Osteocyte (in vitro differentiated cells): ENCODE measurements at regions not wholly inside any gene's neighbourhood (a gene's known extent, or its start where the extent isn't known, plus 50 kb on each side); places are given as distances from the start of the nearest gene placed in this dataset.

Experiments used
- DNase-seq: peaks from one replicate; pipeline ENCODE4 v3.0.0; 2021; ENCODE audit warnings: mixed read lengths; ENCODE audit not compliant: unreplicated experiment; ENCODE audit errors: extremely low spot score
- H3K27ac Mint-ChIP-seq: one replicate; pipeline ENCODE4 v1.8.0; 2021; ENCODE audit warnings: mild to moderate bottlenecking, mixed read lengths; ENCODE audit not compliant: unreplicated experiment
- H3K27me3 Mint-ChIP-seq: one replicate; pipeline ENCODE4 v1.8.0; 2021; ENCODE audit warnings: mixed read lengths; ENCODE audit not compliant: unreplicated experiment
- H3K36me3 Mint-ChIP-seq: one replicate; pipeline ENCODE4 v1.8.0; 2021; ENCODE audit warnings: mixed read lengths; ENCODE audit not compliant: unreplicated experiment
- H3K4me1 Mint-ChIP-seq: one replicate; pipeline ENCODE4 v1.8.0; 2021; ENCODE audit warnings: mixed read lengths; ENCODE audit not compliant: unreplicated experiment
- H3K4me3 Mint-ChIP-seq: one replicate; pipeline ENCODE4 v1.8.0; 2021; ENCODE audit warnings: mild to moderate bottlenecking, moderate library complexity, mixed read lengths; ENCODE audit not compliant: unreplicated experiment
- H3K9me3 Mint-ChIP-seq: one replicate; pipeline ENCODE4 v1.8.0; 2021; ENCODE audit warnings: mixed read lengths; ENCODE audit not compliant: unreplicated experiment
- TF ChIP-seq, protein P1 (sequence below): fragments of 200-600 bp; sonication (generic); IDR thresholded peaks from 2 replicates; pipeline ENCODE4 v1.5.0; 2021; ENCODE audit warnings: antibody characterized with exemption, mild to moderate bottlenecking, moderate library complexity

DNA sequence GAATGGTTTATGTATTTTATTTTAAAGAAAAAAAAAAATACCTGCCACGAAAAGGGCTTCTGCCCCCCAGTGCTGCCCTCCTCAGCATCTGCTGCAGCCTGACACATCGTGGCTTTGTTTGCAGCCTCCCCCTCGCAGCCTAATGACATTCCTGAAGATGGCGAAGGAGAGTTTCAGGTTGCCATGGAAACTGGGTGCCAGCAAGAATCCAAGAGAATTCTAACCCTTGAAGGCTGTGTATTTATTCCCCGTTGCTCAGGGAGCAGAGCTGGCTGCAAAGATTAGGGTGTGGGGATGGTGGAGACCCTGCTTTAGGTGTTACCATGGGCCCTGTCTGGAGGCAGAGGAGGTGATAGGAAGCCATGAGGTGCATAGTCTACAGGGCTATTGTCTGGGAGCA, 126.6 kb downstream of the NSG2 start:
- Mint-ChIP-seq H3K4me3 (no peak overlapping the region), H3K9me3 (no peaks in the 10 kb centered on the region), H3K27me3 (no peaks in the 10 kb centered on the region), H3K27ac (no peak overlapping the region), H3K4me1 (no peaks in the 10 kb centered on the region), H3K36me3 (no peaks in the 10 kb centered on the region)
- TF ChIP-seq, protein P1, sequence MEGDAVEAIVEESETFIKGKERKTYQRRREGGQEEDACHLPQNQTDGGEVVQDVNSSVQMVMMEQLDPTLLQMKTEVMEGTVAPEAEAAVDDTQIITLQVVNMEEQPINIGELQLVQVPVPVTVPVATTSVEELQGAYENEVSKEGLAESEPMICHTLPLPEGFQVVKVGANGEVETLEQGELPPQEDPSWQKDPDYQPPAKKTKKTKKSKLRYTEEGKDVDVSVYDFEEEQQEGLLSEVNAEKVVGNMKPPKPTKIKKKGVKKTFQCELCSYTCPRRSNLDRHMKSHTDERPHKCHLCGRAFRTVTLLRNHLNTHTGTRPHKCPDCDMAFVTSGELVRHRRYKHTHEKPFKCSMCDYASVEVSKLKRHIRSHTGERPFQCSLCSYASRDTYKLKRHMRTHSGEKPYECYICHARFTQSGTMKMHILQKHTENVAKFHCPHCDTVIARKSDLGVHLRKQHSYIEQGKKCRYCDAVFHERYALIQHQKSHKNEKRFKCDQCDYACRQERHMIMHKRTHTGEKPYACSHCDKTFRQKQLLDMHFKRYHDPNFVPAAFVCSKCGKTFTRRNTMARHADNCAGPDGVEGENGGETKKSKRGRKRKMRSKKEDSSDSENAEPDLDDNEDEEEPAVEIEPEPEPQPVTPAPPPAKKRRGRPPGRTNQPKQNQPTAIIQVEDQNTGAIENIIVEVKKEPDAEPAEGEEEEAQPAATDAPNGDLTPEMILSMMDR = no peak
- DNase-seq = no peak

DNA sequence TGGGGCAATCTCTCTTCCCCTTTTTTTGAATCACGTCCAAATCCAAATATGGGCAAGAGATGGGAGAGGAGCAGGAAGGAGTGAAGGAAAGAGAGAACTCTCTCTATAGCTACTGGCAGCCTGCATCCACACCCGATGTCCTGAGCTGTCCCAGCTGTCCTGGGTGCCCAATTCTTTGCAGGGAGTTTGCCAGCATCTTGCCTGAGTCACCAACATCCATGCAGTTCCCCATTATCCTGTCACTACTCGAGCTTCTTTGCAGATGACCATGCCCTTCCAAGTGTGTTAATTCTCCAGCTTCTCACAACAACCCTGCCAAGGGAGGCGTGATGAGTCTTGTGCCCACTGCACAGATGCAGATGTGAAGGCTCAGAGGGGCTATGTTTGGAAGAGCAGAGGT, 127.1 kb downstream of the NSG2 start:
- DNase-seq = no peak
- TF ChIP-seq, protein P1 = no peak
- H3K36me3 Mint-ChIP-seq = no peaks in the 10 kb centered on the region
- no peaks in the 10 kb centered on the region for H3K4me1 Mint-ChIP-seq
- no peak overlapping the region for H3K4me3 Mint-ChIP-seq
- H3K27me3 Mint-ChIP-seq = no peaks in the 10 kb centered on the region
- no peaks in the 10 kb centered on the region for H3K9me3 Mint-ChIP-seq
- H3K27ac Mint-ChIP-seq = no peak overlapping the region

DNA sequence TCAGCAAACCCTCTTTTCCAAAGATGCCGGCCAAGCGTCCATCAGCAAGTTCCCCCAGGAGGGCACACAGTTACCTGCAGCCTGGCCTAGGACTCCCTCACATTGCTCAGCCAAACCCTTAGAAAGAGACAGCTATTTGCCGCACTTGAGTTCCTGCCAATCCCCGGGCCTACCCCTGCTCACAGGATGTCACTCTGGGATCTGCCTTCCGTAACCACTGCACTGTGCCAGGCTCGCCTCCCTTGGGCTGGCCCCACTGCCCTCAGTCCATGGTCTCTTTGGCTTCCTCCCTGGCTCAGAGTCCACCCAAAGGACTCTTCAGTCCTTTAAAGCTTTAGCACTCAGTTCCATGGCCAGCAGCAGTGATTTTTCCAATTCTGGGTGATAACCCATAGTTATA, 128.3 kb downstream of the NSG2 start:
- Mint-ChIP-seq H3K9me3 (no peaks in the 10 kb centered on the region), H3K27me3 (no peaks in the 10 kb centered on the region), H3K4me3 (no peak overlapping the region), H3K4me1 (no peaks in the 10 kb centered on the region), H3K36me3 (no peaks in the 10 kb centered on the region), H3K27ac (no peak overlapping the region)
- TF ChIP-seq, protein P1 = no peak
- DNase-seq = no peak

DNA sequence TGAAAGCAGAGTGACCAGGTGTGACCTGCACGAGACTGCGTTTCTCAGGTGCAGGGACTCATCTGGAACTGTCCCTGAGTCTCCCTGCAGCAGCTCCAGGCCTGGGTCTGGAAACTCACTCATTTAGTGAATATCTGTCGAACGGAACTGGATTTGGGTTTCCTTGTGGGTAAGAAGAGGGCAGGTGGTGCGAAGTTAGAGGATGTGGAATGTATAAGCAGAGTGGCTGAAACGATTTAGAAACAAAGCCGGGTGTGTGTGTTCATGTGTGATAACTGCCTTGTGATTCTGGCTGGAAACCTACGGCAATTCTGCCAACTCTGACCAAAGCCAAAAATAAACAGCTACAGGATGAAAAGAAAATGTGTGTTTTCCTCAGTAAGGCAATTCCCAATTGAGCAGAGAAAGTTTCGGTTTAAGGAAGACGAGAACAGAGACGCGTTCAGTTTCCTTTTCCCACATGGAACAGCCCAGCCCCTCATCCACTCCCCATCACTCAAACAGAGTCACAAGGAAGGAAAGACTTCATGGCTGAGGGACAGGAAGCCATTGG, 130.3 kb downstream of the NSG2 start:
- DNase-seq = peak; percentile 19
- Mint-ChIP-seq H3K27ac (no peak overlapping the region), H3K9me3 (no peaks in the 10 kb centered on the region)

DNA sequence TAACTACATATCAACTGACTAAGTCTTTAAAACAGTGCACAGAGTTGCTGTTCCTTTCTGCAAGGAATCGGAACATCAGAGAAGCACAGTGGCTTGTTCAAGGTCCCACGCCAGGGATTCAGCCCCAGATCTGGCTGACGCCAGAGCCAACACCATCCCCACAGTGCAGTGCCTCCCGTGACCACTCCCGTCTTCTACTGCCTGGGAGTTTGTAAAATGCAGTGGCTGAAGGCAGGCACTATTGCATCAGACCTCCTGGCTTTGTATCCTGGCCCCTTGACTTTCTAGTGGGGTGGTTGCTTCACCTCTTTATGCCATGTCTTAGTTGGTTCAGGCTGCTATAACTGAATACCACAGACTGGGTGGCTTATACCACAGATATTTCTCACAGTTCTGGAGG, 131.0 kb downstream of the NSG2 start:
- H3K4me1 Mint-ChIP-seq = no peaks in the 10 kb centered on the region
- H3K27me3 Mint-ChIP-seq = peaks cover 3% of the 10 kb centered on the region
- H3K9me3 Mint-ChIP-seq = no peaks in the 10 kb centered on the region
- peak; percentile 46 for DNase-seq
- no peak overlapping the region for H3K27ac Mint-ChIP-seq
- H3K36me3 Mint-ChIP-seq = no peaks in the 10 kb centered on the region
- H3K4me3 Mint-ChIP-seq = no peak overlapping the region
- TF ChIP-seq, protein P1 = no peak

More for the DNA sequence above, 130.3 kb downstream of the NSG2 start:
- no peaks in the 10 kb centered on the region for H3K4me1 Mint-ChIP-seq
- TF ChIP-seq, protein P1 = no peak
- no peak overlapping the region for H3K4me3 Mint-ChIP-seq
- no peaks in the 10 kb centered on the region for H3K36me3 Mint-ChIP-seq
- no peaks in the 10 kb centered on the region for H3K27me3 Mint-ChIP-seq
